GM10248 (cell line): ENCODE measurements at regions not wholly inside any gene's neighbourhood (a gene's known extent, or its start where the extent isn't known, plus 50 kb on each side); places are given as distances from the start of the nearest gene placed in this dataset.

Experiments used
- CTCF ChIA-PET: fragments of 300-600 bp; sonication (Branson Sonifier 250); formaldehyde crosslinking; extraction: SDS; loops from one replicate; lab custom pipeline; 2021; ENCODE audit warnings: antibody characterized with exemption; lab: Yijun Ruan, JAX
- POLR2A ChIA-PET: fragments of 350-650 bp; sonication (Branson Sonifier 250); formaldehyde crosslinking; extraction: SDS; loops from one replicate; lab custom pipeline; 2020; ENCODE audit warnings: antibody characterized with exemption; lab: Yijun Ruan, JAX
- DNase-seq: peaks from one replicate; pipeline ENCODE4 v3.0.0; 2012; ENCODE audit errors: extremely low spot score
- TF ChIP-seq, protein P1 (sequence below): IDR thresholded peaks from 2 replicates; pipeline ENCODE4 v1.5.1; 2012; ENCODE audit warnings: mild to moderate bottlenecking, low read depth; ENCODE audit errors: extremely low read depth, missing control alignments, control extremely low read depth

- CTCF ChIA-PET = interaction anchor here (0.6 to 3.5 kb wide), 37 partner anchors 10 to 889 kb away, joined by 3 to 39 read pairs (median 4); no protein-coding TSS in a partner anchor
- TF ChIP-seq, protein P1, sequence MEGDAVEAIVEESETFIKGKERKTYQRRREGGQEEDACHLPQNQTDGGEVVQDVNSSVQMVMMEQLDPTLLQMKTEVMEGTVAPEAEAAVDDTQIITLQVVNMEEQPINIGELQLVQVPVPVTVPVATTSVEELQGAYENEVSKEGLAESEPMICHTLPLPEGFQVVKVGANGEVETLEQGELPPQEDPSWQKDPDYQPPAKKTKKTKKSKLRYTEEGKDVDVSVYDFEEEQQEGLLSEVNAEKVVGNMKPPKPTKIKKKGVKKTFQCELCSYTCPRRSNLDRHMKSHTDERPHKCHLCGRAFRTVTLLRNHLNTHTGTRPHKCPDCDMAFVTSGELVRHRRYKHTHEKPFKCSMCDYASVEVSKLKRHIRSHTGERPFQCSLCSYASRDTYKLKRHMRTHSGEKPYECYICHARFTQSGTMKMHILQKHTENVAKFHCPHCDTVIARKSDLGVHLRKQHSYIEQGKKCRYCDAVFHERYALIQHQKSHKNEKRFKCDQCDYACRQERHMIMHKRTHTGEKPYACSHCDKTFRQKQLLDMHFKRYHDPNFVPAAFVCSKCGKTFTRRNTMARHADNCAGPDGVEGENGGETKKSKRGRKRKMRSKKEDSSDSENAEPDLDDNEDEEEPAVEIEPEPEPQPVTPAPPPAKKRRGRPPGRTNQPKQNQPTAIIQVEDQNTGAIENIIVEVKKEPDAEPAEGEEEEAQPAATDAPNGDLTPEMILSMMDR = peak; percentile 82
- POLR2A ChIA-PET = no interaction called here
- peak; percentile 79 for DNase-seq
These were observed 93.4 kb upstream of the CSF3R start for GRCh38 chr1:36576118-36576517.

GRCh38 chr1:36573445-36573844 lies 90.7 kb upstream of the CSF3R start:
- ChIA-PET POLR2A (no interaction called here), CTCF (interaction anchor here (1.1 to 3.5 kb wide), 2 partner anchors 8 to 10 kb away, joined by 4 to 20 read pairs; no protein-coding TSS in a partner anchor)
- TF ChIP-seq, protein P1 = no peak
- DNase-seq = no peak

DNA sequence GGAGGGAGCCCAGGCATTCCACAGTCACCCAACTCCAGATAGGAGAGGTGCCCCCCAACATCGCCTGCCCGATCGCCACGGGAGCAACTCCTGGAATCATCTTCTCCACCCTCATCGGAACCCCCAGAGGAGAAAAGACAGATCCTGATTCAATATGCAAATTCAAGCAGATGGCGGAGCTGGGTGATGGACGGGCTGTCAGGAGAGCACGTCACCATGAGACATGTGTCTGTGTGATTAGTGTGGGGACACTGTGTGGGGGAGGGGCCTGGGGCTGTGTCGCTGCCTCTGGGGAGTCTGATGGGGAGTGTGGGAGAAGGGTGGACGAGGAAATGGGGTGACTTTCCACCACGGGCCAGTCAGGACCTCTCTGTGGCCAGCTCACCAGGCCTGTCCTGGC lies 90.2 kb upstream of the CSF3R start:
- ChIA-PET CTCF (interaction anchor here (3.5 kb wide), 1 partner anchor 7 kb away, joined by 20 read pairs; no protein-coding TSS in a partner anchor), POLR2A (no interaction called here)
- TF ChIP-seq, protein P1 = no peak
- DNase-seq = no peak

DNA sequence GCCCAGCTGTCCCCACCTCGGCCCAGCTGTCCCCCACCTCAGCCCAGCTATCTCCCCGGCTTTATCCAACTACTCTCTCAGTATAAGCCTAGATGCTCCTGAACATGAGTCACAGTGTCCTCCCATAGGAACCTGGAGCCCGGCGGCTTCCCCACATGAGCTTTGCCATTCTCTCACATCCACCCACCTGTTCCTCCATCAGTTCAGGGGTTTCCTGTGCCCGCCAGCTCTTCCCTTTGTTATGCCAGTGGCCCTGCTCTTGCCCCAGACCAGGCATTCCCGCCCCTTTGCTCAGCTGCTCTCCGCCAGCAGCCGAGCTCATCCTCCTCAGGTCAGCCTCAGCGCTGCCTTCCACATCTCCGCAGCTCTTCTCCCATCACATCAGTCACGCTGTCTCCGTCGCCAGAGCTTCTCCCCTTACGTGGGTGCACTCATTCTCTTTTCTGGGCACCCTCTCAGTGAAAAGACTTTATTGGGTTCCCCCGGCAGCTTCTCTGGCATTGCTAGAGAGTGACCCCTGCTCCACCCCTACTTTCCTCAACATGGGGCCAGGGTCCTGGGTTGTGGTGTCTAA lies 89.5 kb upstream of the CSF3R start:
- POLR2A ChIA-PET = no interaction called here
- DNase-seq = no peak
- TF ChIP-seq, protein P1 = no peak
- CTCF ChIA-PET = interaction anchor here (0.7 to 1.6 kb wide), 3 partner anchors 762 to 865 kb away, joined by 3 to 4 read pairs (median 3); no protein-coding TSS in a partner anchor

DNA sequence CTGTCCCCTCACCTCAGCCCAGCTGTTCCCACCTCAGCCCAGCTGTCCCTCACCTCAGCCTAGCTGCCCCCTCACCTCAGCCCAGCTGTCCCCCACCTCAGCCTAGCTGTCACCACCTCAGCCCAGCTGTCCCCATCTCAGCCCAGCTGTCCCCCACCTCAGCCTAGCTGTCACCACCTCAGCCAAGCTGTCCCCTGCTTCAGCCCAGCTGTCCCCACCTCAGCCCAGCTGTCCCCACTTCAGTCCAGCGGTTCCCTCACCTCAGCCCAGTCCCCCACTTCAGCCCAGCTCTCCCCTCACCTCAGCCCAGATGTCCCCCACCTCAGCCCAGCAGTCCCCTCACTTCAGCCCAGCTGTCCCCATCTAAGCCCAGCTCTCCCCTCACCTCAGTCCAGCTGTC lies 88.4 kb upstream of the CSF3R start:
- TF ChIP-seq, protein P1 = no peak
- CTCF ChIA-PET = interaction anchor here (1.6 to 1.9 kb wide), 2 partner anchors 19 to 763 kb away, joined by 3 to 5 read pairs; no protein-coding TSS in a partner anchor
- POLR2A ChIA-PET = no interaction called here
- no peak for DNase-seq

- TF ChIP-seq, protein P1 = no peak
- ChIA-PET CTCF (interaction anchor here (1.6 to 1.9 kb wide), 2 partner anchors 18 to 764 kb away, joined by 3 to 5 read pairs; no protein-coding TSS in a partner anchor), POLR2A (no interaction called here)
- no peak for DNase-seq
These were observed 87.9 kb upstream of the CSF3R start for GRCh38 chr1:36570478-36571060.
